Transverse colon (tissue), 4 donors: ENCODE measurements at regions not wholly inside any gene's neighbourhood (a gene's known extent, or its start where the extent isn't known, plus 50 kb on each side); places are given as distances from the start of the nearest gene placed in this dataset.

Experiments
- DNase-seq: peaks from one replicate; pipeline ENCODE4 v3.0.0-alpha.2; 2019
- H3K27ac ChIP-seq, 4 donors: fragments of 200-600 bp; sonication (generic); 2 replicates each; pipeline ENCODE4 v1.5.1; 2016 to 2018; ENCODE audit warnings: inconsistent platforms in 4 of 4
- H3K27me3 ChIP-seq: fragments of 200-600 bp; sonication (generic); 2 replicates; pipeline ENCODE4 v1.5.1; 2017; ENCODE audit warnings: inconsistent platforms
- H3K36me3 ChIP-seq, 4 donors: fragments of 200-600 bp; sonication (generic); 2 replicates each; pipeline ENCODE4 v1.5.1; 2017 to 2019; ENCODE audit warnings: inconsistent platforms in 4 of 4
- H3K4me1 ChIP-seq, 4 donors: fragments of 200-600 bp; sonication (generic); 2 replicates each; pipeline ENCODE4 v1.5.1; 2017 to 2020; ENCODE audit warnings: inconsistent platforms in 4 of 4
- H3K4me3 ChIP-seq, 4 donors: fragments of 200-600 bp; sonication (generic); 1 replicate in 1 of 4; 2 replicates in 3 of 4; pipeline versions ENCODE4 v1.5.1 to v1.6.1; 2017 to 2019; ENCODE audit warnings: inconsistent platforms in 4 of 4
- H3K9me3 ChIP-seq, 2 donors: fragments of 200-600 bp; sonication (generic); 2 replicates each; pipeline ENCODE4 v1.5.1; 2017 to 2019; ENCODE audit warnings: inconsistent platforms in 2 of 2
- EP300 ChIP-seq: sonication (generic); formaldehyde crosslinking; IDR thresholded peaks from one replicate; pipeline ENCODE4 v1.6.1; 2017; ENCODE audit warnings: antibody characterized with exemption, low read depth
- POLR2A ChIP-seq: fragments of 450-650 bp; IDR thresholded peaks from one replicate; pipeline ENCODE4 v1.6.1; 2016; ENCODE audit warnings: antibody characterized with exemption, mild to moderate bottlenecking, moderate library complexity
- POLR2AphosphoS5 ChIP-seq, 3 donors: sonication (generic); formaldehyde crosslinking; IDR thresholded peaks; one replicate each; pipeline ENCODE4 v1.6.1; 2016; ENCODE audit warnings: antibody characterized with exemption in 3 of 3
- WGBS, 2 donors: methylation state at CpG; one replicate each; pipeline ENCODE4 v1.1.5; 2018; ENCODE audit warnings: low coverage in 1 of 2; 5-methylcytosine and 5-hydroxymethylcytosine counted together
- in situ Hi-C, 4 donors: fragments of 200-750 bp; cut with MboI; loops; one replicate each; pipeline versions ENCODE4 v1.15.0 to v1.15.1; 2017; ENCODE audit warnings: low sequenced_read_pairs in 3 of 4, low pct_ligation_motif_present in 1 of 4, low pct_unique_long_range_greater_than_20kb in 1 of 4
- intact Hi-C: fragments of 100-400 bp; cut with DNase I; formaldehyde crosslinking; loops from one replicate; pipeline ENCODE4 v1.15.1; 2023; ENCODE audit warnings: low total_unique reads
- TF ChIP-seq, protein P1 (sequence below), 5 experiments: fragments of 200-600 bp in 3 of 5; fragments of 450-650 bp in 2 of 5; sonication (generic) in 3 of 5; IDR thresholded peaks; 1 replicate in 2 of 5; 2 replicates in 3 of 5; pipeline ENCODE4 v1.5.1; 2016 to 2017; ENCODE audit warnings: antibody characterized with exemption in 5 of 5, inconsistent platforms in 3 of 5, mild to moderate bottlenecking in 2 of 5, moderate library complexity in 1 of 5

DNA sequence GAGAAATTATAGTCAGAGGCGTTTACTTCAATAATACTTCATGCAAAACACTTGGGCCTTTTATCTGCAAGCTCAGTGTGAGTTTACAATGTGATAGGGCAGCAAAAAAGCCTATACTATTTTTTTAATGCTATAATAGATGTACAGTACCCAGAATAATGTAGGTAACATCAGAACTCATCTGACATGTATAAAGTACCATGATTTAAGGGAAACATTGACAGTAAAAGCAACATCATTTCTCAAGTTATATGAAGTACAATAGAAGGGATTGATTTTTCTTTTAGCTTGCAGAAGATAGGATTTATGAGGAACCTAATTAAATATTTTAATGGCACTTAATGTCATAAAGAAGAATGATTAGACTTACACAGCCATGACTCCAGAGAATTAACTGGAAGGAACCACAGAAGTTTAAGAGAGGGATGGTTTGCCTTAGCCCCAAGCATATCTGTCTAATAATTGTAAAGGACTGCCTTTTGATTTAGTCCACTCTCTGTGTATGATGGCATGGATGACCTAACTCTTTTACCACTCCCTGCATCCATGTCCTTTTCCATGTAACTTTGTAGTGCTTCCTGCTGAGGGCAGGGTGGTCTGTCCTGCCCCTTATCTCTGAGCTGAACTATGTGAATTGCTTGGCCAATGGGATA is 55.9 kb upstream of the MIS18BP1 start:
- no peaks in the 10 kb centered on the region for H3K36me3 ChIP-seq
- no peaks in the 10 kb centered on the region for H3K27me3 ChIP-seq
- H3K27ac ChIP-seq = no peak overlapping the region
- H3K4me3 ChIP-seq = no peak overlapping the region
- in situ Hi-C loops (no loop called here), intact Hi-C loops (no loop called here)
- DNase-seq = no peak
- TF ChIP-seq POLR2A = no peak
- TF ChIP-seq POLR2AphosphoS5 (IDR thresholded peaks at IDR 0.05) = no peak
- TF ChIP-seq EP300 = no peak
- TF ChIP-seq, protein P1, sequence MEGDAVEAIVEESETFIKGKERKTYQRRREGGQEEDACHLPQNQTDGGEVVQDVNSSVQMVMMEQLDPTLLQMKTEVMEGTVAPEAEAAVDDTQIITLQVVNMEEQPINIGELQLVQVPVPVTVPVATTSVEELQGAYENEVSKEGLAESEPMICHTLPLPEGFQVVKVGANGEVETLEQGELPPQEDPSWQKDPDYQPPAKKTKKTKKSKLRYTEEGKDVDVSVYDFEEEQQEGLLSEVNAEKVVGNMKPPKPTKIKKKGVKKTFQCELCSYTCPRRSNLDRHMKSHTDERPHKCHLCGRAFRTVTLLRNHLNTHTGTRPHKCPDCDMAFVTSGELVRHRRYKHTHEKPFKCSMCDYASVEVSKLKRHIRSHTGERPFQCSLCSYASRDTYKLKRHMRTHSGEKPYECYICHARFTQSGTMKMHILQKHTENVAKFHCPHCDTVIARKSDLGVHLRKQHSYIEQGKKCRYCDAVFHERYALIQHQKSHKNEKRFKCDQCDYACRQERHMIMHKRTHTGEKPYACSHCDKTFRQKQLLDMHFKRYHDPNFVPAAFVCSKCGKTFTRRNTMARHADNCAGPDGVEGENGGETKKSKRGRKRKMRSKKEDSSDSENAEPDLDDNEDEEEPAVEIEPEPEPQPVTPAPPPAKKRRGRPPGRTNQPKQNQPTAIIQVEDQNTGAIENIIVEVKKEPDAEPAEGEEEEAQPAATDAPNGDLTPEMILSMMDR (IDR thresholded peaks at IDR 0.05) = no peak
- H3K4me1 ChIP-seq = no peaks in the 10 kb centered on the region
- 90 to 91% methylated on average over 1 of the region's 1 CpG for WGBS, 2 donors
- no peaks in the 10 kb centered on the region for H3K9me3 ChIP-seq
